Pancreas (tissue), 10 donors: ENCODE measurements at regions not wholly inside any gene's neighbourhood (a gene's known extent, or its start where the extent isn't known, plus 50 kb on each side); places are given as distances from the start of the nearest gene placed in this dataset.

Source experiments
- ATAC-seq, 4 donors: fragments of 200-7000 bp; cut with Tn5 transposase; one replicate each; pipeline versions ENCODE4 v1.8.0 to v1.9.1; 2020; ENCODE audit warnings: mild to moderate bottlenecking in 4 of 4, moderate library complexity in 4 of 4
- DNase-seq, 6 donors: peaks; one replicate each; pipeline ENCODE4 v3.0.0-alpha.2; 2020
- FAIRE-seq: peaks from 2 replicates; lab custom pipeline; 2012; peaks lifted over from hg19 to GRCh38; lab: Jason Lieb, UNC
- H3K27ac ChIP-seq, 4 donors: fragments of 200-600 bp; sonication (generic); 1 replicate in 3 of 4; 2 replicates in 1 of 4; pipeline versions ENCODE4 v1.5.0 to v1.8.0; 2020
- H3K27me3 ChIP-seq, 4 donors: fragments of 200-600 bp; one replicate each; pipeline ENCODE4 v1.8.0; 2021
- H3K36me3 ChIP-seq, 3 donors: fragments of 200-600 bp; sonication (generic) in 1 of 3; one replicate each; pipeline versions ENCODE4 v1.5.0 to v1.8.0; 2020 to 2021
- H3K4me1 ChIP-seq, 3 donors: fragments of 200-600 bp; one replicate each; pipeline ENCODE4 v1.8.0; 2021
- H3K4me3 ChIP-seq, 4 donors: fragments of 200-600 bp; sonication (generic) in 2 of 4; one replicate each; pipeline versions ENCODE4 v1.5.0 to v1.8.0; 2020 to 2021
- H3K9me3 ChIP-seq, 4 donors: fragments of 200-600 bp; one replicate each; pipeline ENCODE4 v1.8.0; 2021
- WGBS, 2 donors: extraction: QIAGEN DNeasy Blood & Tissue Kit; methylation state at CpG; one replicate each; pipeline ENCODE4 v1.1.7; 2013; 5-methylcytosine and 5-hydroxymethylcytosine counted together
- intact Hi-C, 3 donors: fragments of 100-400 bp; cut with DNase I; formaldehyde crosslinking; loops; one replicate each; pipeline versions ENCODE4 v1.11.1 to v1.14.2; 2022
- TF ChIP-seq, protein P1 (sequence below), 4 donors: fragments of 200-600 bp; sonication (generic) in 3 of 4; IDR thresholded peaks; one replicate each; pipeline versions ENCODE4 v1.5.0 to v1.8.0; 2021; ENCODE audit warnings: antibody characterized with exemption in 4 of 4
- donor health status: healthy with polysubstance abuse.
- donor health status: DM: no; HTN: no; CAD: no; lungs with moderate emphysema.
- donor health status: DM: no; HTN: no; CAD: no.
- donor health status: control.
- donor health status: control.
- donor health status: Bipolar disorder and iron deficiency.
- donor health status: DM: yes; HTN: yes; CAD: no.
- donor health status: DM: no; HTN: no; CAD: no.
- donor health status: DM: no; HTN: no; CAD: no.
- donor health status: DM: yes; HTN: yes; CAD: no.

DNA sequence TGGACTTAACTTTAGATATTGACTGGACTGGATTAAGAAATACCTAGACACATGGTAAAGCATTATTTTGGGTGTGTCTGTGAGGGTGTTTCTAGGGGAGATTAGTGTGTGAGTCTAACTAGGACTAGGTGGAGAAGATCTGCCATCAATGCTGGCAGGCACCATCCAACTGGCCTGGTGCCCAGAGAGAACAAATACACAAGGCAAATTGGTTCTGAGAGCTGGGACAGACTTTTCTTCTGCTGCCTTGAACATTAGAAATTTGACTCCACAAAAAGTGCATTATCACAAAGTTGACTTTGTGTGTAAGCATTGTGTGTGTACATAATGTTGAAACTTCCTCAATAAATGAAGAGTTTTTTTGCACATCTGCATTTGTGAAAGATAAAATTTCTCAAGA is 522.1 kb downstream of the SUCLA2 start:
- intact Hi-C loops: no loop called here
- no peak for DNase-seq
- ATAC-seq: no peak

DNA sequence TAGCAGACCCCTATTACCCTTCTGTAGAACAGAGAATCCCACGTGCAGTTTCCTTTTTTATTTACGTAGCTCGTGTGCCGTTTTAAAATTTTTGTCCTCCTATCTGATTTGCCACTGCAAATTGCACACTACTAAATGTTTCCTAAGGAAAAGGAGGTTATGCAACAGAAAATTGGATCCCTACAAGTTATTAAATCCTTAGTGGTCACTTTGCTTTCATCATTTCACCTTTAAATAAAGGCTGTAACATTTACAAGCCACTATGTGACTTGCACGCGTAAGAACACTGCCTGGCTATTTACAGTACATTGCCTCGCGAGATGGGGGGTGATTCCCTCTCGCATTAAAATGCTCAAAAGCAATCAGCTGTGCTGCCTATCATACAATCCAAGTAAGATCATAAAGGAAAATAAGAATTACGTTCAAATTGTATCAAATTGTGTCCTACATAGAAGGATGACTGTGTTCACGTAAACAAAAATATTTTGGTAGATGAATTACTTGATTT is 525.6 kb downstream of the SUCLA2 start:
- no peak for FAIRE-seq

More for the DNA sequence above, 522.1 kb downstream of the SUCLA2 start:
- no peaks in the 10 kb centered on the region for H3K4me1 ChIP-seq
- H3K4me3 ChIP-seq: no peak overlapping the region
- no peaks in the 10 kb centered on the region for H3K9me3 ChIP-seq
- no peak overlapping the region for H3K27ac ChIP-seq
- TF ChIP-seq, protein P1, sequence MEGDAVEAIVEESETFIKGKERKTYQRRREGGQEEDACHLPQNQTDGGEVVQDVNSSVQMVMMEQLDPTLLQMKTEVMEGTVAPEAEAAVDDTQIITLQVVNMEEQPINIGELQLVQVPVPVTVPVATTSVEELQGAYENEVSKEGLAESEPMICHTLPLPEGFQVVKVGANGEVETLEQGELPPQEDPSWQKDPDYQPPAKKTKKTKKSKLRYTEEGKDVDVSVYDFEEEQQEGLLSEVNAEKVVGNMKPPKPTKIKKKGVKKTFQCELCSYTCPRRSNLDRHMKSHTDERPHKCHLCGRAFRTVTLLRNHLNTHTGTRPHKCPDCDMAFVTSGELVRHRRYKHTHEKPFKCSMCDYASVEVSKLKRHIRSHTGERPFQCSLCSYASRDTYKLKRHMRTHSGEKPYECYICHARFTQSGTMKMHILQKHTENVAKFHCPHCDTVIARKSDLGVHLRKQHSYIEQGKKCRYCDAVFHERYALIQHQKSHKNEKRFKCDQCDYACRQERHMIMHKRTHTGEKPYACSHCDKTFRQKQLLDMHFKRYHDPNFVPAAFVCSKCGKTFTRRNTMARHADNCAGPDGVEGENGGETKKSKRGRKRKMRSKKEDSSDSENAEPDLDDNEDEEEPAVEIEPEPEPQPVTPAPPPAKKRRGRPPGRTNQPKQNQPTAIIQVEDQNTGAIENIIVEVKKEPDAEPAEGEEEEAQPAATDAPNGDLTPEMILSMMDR (IDR thresholded peaks at IDR 0.05): no peak
- no peaks in the 10 kb centered on the region for H3K36me3 ChIP-seq
- no peaks in the 10 kb centered on the region for H3K27me3 ChIP-seq
- FAIRE-seq: no peak

DNA sequence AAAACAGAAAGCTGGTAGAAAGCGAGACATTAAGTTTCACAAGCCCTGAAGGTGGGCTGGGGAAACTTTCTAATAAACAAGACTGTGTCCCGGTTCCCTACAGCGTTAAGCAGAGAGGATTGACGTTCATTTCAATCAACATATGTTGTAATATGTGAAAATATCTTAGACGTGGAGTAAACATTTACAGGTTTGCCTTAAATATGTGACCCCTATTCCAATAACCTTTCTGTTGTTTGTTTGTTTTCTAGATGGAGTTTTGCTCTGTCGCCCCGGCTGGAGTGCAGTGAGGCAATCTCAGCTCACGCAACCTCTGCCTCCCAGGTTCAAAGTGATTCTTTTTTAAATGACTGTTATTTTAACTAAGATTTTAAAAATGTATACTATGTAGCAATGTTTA is 526.2 kb downstream of the SUCLA2 start:
- Histone ChIP-seq H3K4me3 (no peak overlapping the region), H3K36me3 (no peaks in the 10 kb centered on the region), H3K27ac (no peak overlapping the region), H3K4me1 (no peaks in the 10 kb centered on the region), H3K9me3 (no peaks in the 10 kb centered on the region), H3K27me3 (no peaks in the 10 kb centered on the region)
- no peak for FAIRE-seq
- ATAC-seq: no peak
- no peak for DNase-seq
- intact Hi-C loops: no loop called here
- WGBS, 2 donors: 49 to 54% methylated on average over 8 of the region's 8 CpGs
- TF ChIP-seq, protein P1 (IDR thresholded peaks at IDR 0.05): no peak

More for the DNA sequence above, 525.6 kb downstream of the SUCLA2 start:
- intact Hi-C loops: no loop called here
- Histone ChIP-seq H3K27ac (no peak overlapping the region), H3K9me3 (no peaks in the 10 kb centered on the region), H3K27me3 (no peaks in the 10 kb centered on the region), H3K4me3 (no peak overlapping the region), H3K36me3 (no peaks in the 10 kb centered on the region), H3K4me1 (no peaks in the 10 kb centered on the region)
- ATAC-seq (no peak), DNase-seq (no peak)
- TF ChIP-seq, protein P1 (IDR thresholded peaks at IDR 0.05): no peak
- 64 to 72% methylated on average over 11 of the region's 11 CpGs for WGBS, 2 donors

DNA sequence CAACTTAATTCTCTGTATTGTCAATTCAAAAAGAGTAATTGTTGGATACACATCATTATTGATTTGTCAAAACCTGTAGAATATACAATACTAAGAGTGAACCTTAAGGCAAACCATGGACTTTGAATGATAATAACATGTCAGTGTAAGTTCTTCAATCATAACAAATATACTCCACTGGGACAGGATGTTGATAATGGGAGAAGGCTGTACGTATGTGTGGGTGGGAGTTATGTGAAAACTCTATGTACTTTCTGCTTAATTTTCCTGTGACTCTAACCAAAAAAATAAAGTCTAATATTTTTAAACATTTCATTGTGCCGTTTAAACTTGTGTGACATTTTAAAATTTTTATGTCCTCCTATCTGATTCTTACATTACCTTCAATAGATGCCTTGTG is 526.7 kb downstream of the SUCLA2 start:
- Histone ChIP-seq H3K4me3 (no peak overlapping the region), H3K4me1 (no peaks in the 10 kb centered on the region), H3K27me3 (no peaks in the 10 kb centered on the region), H3K27ac (no peak overlapping the region), H3K9me3 (no peaks in the 10 kb centered on the region), H3K36me3 (no peaks in the 10 kb centered on the region)
- FAIRE-seq (no peak), DNase-seq (no peak), ATAC-seq (no peak)
- 37 to 39% methylated on average over 2 of the region's 2 CpGs for WGBS, 2 donors
- intact Hi-C loops: no loop called here
- TF ChIP-seq, protein P1 (IDR thresholded peaks at IDR 0.05): no peak

DNA sequence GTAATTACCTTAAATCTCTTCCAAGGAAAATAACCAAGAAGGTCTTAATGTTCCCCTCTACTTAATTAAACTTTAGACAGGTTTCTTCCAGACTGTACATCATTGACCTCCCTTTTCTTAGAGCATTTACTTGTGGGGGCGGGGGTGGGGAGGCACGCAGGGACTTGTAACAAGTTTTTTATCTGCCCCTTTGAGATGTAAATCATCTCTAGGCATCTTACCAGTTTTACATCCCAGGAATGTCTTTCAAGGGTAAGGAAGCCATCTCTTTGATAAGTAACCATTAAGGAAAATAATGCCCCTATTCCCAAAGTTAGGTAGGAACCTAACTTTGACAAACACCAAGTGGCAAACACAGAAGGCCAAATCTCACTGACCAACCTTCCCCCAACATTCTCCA is 528.6 kb downstream of the SUCLA2 start:
- ATAC-seq: no peak
- intact Hi-C loops: no loop called here

More for the DNA sequence above, 528.6 kb downstream of the SUCLA2 start:
- H3K27me3 ChIP-seq: no peaks in the 10 kb centered on the region
- no peaks in the 10 kb centered on the region for H3K9me3 ChIP-seq
- WGBS, 2 donors: 32 to 41% methylated on average over 2 of the region's 2 CpGs
- TF ChIP-seq, protein P1 (IDR thresholded peaks at IDR 0.05): no peak
- no peaks in the 10 kb centered on the region for H3K4me1 ChIP-seq
- H3K4me3 ChIP-seq: no peak overlapping the region
- H3K36me3 ChIP-seq: no peaks in the 10 kb centered on the region
- DNase-seq (no peak), FAIRE-seq (no peak)
- H3K27ac ChIP-seq: no peak overlapping the region
